ENCODE measurements at regions not wholly inside any gene's neighbourhood (a gene's known extent, or its start where the extent isn't known, plus 50 kb on each side); places are given as distances from the start of the nearest gene placed in this dataset.

GRCh38 chr3:66567077-66567476, 66.3 kb upstream of the LRIG1 start:
- TF ChIP-seq CTCF (conservative IDR thresholded peaks at IDR 0.05) (no peak), EZH2 (IDR thresholded peaks at IDR 0.05; ENCODE audit: low read depth) (no peak)
